ENCODE measurements at regions not wholly inside any gene's neighbourhood (a gene's known extent, or its start where the extent isn't known, plus 50 kb on each side); places are given as distances from the start of the nearest gene placed in this dataset.

GRCh38 chr5:99607124-99607523 lies 678.3 kb upstream of the CHD1 start:
- TF ChIP-seq EZH2 (IDR thresholded peaks at IDR 0.05) = no peak
- no peak for TF ChIP-seq POLR2AphosphoS5 (IDR thresholded peaks at IDR 0.05; ENCODE audit: borderline replicate concordance, low read depth, low read length)
